ACHN (cell line): ENCODE measurements at regions not wholly inside any gene's neighbourhood (a gene's known extent, or its start where the extent isn't known, plus 50 kb on each side); places are given as distances from the start of the nearest gene placed in this dataset.
"Not testable (repeated sequence)": the region's sequence is repeated elsewhere in the genome, so short reads cannot be mapped to it uniquely, and the experiment has no call there.

Source experiments
- DNase-seq: peaks from one replicate; pipeline ENCODE4 v3.0.0-alpha.2; 2015
- in situ Hi-C: cut with HindIII; loops from 2 replicates; pipeline ENCODE4 v1.10.0; 2017; ENCODE audit warnings: low sequenced_read_pairs, low pct_ligation_motif_present, low pct_unique_long_range_greater_than_20kb

DNA sequence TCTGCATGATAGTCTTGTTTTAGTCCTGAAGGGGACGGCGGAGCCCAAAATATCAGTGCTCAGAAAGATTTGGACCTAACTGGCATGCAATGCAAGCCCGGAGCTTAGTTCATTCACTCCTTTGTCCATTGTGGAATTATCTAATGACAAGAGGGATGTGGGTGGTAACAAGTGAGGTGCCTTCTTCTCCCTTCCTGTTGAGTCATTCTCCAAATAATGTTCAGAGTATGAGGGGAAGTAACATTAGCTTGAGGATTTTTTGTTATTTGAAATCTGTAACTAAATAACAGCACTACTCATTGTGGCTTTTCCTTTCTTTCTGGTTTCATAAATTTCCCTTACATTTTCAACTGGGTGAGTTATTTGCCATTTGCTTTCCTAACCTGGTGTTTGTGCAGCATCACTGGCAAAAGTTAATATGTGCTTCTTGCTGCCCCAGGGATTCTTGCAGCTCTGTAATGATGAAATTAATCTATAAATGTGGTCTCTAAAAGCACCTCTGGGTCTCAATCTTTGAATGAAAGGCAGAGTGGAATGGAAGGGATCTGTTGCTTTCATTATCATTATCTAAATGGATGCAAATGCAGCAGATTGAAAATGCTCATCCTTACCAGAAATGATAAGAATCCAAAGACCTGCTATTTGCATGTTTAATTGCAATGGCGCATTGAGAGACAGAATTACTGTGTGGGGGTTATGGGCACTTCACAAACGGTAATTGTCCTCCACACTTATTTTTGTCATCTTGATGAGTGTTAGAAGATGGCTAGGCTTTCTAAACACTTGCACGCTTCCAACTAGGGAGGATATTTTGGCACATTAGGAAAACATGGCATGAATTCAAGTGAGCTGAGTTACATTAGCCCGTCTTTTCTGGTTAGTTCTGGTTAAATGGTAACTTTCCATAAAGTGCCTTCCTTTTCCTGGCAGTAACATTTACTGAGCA is 89.9 kb upstream of the MITF start:
- peak; percentile 40 for DNase-seq
- in situ Hi-C loops = no loop called here

DNA sequence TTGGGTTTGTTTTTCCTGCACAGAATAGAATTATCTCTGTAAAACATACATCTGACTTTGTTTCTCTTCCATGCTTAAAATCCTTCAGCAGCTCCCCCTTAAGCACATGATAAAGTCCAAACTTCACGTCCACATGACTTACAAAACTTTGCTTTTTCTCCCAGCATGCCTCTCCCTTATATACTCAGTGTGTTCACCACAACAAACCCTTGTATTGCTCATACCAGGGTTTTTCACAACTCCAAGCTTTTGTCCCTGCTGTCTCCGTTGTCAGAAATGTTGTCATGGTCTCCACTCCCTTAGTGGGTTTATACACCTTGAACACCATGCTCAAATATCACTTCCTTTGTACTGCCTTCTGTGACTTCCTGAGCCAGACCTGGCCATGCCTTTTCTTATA is 91.1 kb upstream of the MITF start:
- no peak for DNase-seq
- in situ Hi-C loops = no loop called here

DNA sequence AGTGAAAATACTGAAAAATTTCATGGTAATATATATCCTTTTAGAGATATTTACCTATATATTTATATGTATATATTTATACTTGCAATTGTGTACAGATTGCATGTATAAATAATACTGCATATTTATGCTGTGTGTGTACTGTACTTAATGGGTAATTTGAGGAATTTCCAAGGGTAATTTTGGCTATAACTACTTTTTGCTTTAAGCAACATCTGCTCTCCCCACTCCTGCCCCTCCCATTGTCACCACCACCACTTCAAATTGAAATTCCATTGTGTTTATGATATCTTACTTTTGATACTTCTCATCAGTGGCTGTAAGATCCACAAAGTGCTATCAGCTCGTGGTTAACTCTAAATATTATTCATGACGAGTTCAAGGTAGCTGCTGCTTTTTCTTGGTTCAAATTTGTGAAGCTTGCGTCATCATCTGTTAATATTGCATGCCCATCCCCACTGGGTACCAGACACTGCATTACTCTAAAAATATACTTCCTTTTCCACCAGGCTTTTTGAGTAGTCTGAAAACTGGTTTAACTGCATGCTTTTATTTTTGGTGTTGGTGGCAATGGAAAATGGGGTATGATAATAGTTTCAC is 91.7 kb upstream of the MITF start:
- DNase-seq = no peak
- in situ Hi-C loops = no loop called here

DNA sequence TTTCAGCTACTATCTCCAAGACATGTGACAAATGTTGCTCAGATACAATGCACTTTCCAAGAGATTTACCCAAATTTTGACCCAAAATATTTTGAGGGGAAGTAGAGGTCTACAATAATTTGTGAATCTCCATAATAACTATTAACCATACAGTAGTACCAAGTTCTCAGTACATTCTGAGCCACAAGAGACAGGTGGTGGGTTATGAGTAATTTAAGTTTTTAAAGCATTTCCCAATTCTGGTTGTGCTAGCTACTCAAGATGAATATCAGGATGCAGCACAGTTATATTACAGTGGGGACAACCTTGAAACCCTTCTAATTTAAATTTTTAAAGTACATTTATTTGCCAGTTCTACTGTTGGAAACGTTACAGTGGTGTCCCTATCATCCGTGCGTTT is 92.2 kb upstream of the MITF start:
- no peak for DNase-seq
- in situ Hi-C loops = no loop called here

DNA sequence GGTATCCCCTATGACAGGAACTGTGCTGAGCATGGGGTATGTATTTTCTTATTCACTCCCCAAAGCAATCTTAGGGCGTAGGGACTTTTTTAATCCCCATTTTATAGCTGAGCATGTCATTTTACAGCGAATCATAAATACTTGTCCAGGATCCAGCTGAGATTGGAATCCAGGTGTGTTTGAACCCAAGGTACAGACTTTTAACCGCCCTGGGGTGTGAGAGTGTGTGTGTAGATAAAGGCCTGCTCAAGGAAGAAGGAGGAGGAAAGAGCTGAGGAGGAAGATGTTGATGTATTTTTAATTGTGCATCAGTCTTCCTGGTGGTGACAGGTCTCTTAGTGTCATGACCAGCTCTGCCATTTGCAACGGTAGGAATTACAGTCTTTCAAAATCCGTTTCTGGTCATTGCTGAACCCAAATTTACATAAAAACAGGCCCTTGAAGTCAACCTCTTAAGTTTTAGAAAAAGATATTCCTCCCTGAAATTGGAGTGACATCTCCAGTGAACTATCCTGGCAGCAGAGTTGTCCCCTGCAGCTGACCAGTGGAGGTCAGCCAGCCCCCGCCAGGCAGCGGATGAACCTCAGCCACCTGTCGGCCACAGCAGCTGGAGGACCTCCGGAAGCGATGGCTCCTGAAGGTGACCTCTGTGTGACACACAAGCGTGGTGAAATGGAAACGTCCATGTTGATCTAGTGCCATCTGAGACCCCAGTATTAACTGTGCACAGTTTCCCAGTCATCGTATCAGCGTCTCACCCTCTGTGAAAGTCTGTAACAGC is 92.8 kb upstream of the MITF start:
- in situ Hi-C loops = no loop called here
- DNase-seq = no peak

DNA sequence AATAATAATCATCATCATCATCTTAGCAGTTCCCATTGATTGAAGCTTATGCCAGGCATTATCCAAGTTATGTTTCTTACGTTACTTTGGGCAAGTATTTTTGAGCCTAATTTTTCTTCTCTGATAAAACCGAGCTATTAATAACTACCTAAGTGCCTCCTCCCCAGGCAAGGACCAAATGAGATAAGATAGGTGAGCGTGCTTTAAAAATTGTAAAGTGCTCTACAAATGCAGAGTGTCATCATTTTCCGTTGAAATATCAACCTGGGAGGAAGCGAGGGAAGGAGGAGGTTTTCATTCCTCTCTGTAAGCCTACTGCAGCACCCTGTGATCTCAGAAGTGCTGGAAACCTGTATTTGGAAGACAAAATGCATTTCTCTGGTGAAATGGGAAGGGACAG is 96.7 kb upstream of the MITF start:
- DNase-seq = no peak
- in situ Hi-C loops = no loop called here

DNA sequence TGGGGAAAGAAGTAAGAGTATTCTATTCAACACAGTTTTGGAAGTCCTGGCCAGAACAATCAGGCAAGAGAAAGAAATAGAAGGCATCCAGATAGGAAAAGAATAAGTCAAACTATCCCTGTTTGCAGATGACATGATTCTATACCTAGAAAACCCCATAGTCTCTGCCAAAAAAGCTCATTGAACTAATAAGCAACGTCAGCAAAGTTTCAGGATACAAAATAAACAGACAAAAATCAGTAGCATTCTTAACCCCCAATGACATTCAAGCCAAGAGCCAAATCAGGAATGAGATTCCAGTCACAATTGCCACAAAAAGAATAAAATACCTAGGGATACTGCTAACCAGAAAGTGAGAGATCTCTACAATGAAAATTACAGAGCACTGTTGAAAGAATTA is 99.4 kb upstream of the MITF start:
- DNase-seq = no peak
- in situ Hi-C loops = no loop called here

DNA sequence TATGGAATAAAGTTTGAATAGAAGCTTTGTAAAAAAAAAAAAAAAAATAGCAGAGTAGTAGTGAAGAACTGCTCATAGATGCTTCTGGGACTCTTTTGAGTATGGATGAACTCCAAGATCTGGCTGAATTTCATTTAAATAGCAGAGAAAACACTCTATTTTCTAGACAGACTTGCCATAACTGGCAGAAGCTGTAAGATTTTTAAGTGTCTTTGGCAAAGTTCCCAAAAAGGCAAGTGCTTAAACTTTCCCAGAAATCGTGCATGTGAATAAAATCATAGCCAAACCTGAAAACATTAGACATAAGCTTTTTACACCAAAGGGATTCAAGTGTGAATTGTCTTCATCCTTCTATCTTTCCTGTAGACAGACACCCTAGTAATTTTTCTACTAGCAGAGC is 110.3 kb upstream of the MITF start:
- in situ Hi-C loops = no loop called here
- no peak for DNase-seq

DNA sequence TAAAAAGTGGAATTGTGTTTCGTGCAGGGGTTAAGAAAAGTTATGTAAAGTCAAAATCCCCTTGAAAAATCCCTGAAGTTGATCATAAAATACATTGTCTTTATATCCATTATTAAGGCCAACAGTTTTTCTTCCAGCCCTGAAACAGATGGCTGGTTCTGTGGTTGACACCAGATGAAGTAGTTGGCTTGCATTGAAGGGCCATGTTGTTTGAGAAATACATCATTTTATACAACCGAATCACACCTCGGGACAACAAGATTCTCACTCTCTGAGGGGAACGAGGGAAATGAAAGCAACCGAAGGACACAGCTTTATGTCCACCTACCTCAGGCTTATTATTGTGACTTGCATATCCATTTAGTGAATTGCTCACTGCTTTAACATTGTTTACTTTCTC is 126.0 kb upstream of the MITF start:
- in situ Hi-C loops = no loop called here
- DNase-seq = no peak

DNA sequence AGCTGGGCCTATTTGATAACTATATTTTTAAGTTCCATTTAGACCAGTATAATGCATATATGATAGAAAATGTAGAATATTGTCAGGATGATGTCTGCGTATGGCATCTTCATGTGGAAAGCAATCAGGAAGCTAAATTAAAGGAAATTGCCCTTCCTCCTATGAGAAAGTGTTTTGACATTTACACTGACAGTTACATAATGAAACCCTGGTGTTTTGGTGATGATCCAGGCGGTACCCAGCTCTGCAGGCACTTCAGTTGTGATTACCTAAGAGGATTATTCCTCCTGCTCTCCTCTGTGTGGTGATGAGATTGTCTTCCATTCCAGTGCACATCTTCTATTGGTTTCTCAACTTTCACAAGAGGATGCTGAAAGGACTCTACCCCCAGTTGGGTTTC is 126.5 kb upstream of the MITF start:
- in situ Hi-C loops = no loop called here

DNA sequence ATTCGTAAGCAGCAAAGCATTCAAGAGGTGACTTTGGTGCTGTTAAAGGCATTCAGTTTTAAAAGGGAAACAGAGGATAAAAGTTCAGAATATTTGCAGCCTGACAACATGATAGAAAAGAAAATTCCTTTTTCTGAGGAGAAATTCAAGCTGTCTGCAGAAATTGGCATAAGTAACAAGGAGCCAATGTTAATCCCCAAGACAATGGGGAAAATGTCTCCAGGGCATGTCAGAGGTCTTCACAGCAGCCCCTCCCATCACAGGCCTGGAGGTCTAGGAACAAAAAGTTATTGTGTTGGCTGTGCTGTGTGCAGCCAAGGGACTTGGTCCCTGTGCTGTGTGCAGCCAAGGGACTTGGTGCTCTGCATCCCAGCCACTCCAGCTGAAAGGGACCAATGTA is 129.7 kb upstream of the MITF start:
- DNase-seq, in situ Hi-C loops: not testable (repeated sequence)

More for the DNA sequence above, 126.5 kb upstream of the MITF start:
- no peak for DNase-seq

DNA sequence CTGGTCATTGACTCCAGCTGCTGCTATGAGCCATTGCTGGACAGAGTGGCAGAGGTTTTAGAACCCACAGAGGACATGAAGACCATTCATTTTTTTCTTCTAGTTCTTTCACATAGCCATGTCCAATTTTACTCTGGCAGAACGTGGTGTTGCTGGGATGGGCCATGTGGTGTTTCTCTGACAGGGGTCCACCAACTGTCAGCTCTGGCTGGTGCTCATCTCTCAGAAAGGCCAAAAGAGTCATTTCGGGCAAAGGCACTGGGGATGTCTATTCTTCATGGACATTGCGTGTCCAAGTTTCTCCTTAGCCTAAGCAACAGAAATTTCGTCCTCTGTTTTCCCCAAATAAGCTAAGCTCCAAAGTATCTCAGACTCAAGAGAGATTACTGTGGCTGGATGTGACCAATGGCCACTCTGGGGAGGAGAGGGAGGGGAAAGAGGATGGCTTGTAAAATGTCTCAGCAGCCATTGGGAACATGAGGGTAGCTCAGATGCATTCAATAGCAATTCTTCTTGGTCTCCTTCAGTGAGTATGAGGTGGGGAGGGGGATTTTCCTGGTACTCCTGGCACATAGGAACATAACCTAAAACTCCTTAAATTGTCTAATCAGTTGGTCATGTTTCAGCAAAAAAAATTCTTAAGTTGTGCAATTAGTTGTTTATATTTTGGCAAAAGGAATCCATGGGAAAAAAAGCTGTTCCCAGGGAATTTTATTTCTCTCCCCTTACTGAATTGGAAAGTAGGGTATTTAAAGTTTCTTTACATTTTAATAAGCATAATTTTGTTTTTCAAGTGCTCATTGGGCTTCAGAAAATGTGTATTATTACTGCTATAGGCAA is 131.6 kb upstream of the MITF start:
- in situ Hi-C loops = no loop called here
- DNase-seq = no peak

DNA sequence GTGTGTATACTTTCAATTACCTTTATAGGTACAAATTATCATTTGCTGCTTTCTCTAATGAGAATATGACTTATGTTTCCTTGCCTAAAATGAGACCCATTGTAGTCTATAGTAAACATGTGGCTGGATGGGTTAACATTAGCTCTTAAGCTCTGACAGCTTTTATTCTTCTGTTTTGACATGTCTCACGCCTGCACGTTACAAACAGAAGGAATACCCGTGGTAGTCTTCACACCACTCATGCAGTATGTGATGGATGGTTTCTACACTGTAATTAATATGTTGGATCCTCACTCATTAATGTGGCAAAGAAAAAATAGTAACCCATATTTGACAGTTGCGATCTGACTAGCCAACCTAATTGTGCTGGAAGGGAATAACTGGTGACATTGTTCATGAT is 133.4 kb upstream of the MITF start:
- in situ Hi-C loops = no loop called here
- no peak for DNase-seq

DNA sequence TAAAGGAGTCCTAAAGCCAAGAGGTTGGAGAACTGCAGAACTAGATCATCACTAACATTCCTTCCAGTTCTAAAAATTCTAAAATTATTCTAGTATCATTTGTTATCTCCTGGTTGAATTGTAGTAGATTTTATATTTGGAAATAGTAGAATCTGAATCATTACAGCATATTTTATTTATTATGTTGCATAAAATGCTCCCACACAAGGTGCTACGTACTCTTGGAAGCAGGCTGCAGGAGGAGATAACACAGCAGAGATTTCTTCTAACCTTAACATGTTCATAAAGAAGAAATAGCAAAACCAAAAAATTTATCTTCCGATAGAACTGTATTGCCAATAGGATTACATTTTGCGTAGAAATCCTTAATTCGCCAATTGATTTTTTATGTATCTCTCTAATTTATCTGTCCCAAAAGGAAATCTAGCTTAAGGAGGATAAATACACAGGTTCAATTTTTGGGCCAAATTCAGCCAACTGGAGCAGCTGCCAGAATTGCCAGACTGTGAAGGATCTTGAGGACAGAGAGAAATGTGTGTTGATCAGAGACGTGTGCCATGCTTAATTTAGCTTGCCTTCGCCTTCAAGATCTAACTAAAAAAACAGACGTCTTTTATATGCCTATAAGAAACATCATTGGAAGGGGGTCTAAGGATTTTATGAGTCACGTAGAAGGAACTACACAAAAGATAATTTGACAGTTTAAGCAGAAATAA is 134.4 kb upstream of the MITF start:
- DNase-seq = no peak
- in situ Hi-C loops = no loop called here

DNA sequence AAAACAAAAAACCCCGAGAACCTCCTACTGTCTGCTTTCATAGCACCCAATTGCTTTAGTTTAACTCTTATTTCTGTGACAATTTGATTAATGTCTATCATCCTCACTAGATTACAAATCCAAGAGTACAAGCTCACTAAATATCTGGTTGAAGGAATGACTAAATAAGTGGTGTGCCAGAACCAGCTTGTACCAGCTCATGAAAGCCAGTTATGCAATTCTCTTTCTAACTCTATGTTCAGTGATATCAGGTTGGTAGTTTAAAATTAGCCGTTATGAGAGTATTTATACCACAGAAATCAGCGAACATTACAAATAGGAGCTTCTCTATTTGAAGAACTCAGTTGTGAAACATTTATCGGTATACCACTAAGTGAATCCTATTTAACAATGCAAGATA is 137.2 kb upstream of the MITF start:
- no peak for DNase-seq
- in situ Hi-C loops = no loop called here

DNA sequence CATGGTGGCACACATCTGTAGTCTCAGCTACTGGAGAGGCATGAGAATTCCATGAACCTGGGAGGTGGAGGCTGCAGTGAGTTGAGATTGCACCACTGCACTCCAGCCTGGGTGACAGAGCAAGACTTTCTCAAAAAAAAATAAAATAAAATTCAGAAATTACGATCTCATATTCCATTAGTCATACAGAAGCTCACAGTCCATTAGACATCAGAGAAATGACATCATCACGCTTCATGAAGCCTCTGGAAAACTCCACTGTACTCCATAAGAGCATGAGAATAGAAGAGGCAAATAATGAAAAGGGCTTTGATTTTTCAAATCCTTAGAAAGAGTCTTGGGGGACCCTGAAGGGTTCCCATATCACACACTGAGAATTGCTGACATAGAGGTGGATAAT is 145.0 kb upstream of the MITF start:
- in situ Hi-C loops = no loop called here
- DNase-seq = no peak

DNA sequence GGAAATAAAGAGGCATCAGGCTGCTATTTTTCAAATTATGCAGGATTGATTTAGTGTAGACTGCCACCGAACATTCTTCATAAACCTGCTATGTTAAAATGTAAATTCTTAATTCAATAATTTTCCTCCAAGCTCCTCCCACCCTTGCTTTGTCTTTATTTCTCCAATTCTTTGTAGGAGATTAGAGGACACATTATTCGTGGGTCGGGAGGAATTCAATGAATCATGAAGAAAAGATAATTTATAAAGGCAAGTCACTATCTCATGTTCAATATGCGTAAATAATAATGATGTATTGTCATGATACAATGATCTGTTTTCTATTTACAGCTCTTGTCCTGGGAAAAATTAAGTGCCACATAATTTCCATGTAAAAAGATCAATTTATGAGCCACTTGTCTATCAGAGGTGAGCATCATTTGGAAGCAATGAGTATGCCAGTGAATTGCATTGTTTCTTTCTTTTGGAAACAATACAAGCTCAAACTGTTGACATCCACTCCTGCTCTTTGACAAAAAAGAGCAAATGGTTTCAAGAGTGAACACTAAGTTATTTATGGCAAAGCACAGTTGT is 148.0 kb upstream of the MITF start:
- in situ Hi-C loops = no loop called here
- DNase-seq = no peak

DNA sequence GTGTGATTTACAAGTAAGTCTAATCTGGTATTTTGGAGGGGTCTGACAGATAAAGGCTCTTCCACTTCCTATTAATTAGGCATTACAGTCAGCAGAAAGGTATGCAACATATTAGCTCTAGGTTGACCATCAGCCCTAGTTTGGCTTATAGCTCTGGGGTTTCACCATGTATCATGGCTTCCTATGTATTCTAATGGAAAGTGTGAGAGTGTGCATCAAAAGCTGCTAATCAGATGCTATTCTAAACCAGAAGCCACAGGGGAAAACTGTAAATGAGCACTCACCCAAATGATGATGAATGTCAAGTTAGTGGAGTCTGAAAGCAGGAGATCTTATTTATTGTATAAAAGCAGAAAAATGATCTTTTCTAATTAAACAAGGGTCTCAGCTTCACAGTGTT is 149.2 kb upstream of the MITF start:
- in situ Hi-C loops = no loop called here

More for the DNA sequence above, 149.2 kb upstream of the MITF start:
- no peak for DNase-seq
